Mucosa of descending colon (tissue), 3 donors: ENCODE measurements at regions not wholly inside any gene's neighbourhood (a gene's known extent, or its start where the extent isn't known, plus 50 kb on each side); places are given as distances from the start of the nearest gene placed in this dataset.

Experiments
- ATAC-seq: fragments of 200-7000 bp; cut with Tn5 transposase; one replicate; pipeline ENCODE4 v1.9.1; 2020; ENCODE audit warnings: mild to moderate bottlenecking, moderate library complexity
- DNase-seq, 3 donors: peaks; one replicate each; pipeline ENCODE4 v3.0.0-alpha.2; 2020
- H3K36me3 ChIP-seq: fragments of 200-600 bp; one replicate; pipeline ENCODE4 v1.8.0; 2021; ENCODE audit warnings: low read depth, mild to moderate bottlenecking
- H3K4me1 ChIP-seq: fragments of 200-600 bp; one replicate; pipeline ENCODE4 v1.8.0; 2021; ENCODE audit warnings: low read depth, mild to moderate bottlenecking
- H3K4me3 ChIP-seq: fragments of 200-600 bp; one replicate; pipeline ENCODE4 v1.8.0; 2021; ENCODE audit warnings: mild to moderate bottlenecking
- H3K9me3 ChIP-seq: fragments of 200-600 bp; one replicate; pipeline ENCODE4 v1.8.0; 2021; ENCODE audit warnings: mild to moderate bottlenecking
- CTCF ChIP-seq: fragments of 200-600 bp; IDR thresholded peaks from one replicate; pipeline ENCODE4 v1.8.0; 2022; ENCODE audit warnings: antibody characterized with exemption, mild to moderate bottlenecking
- intact Hi-C, 2 donors: fragments of 100-400 bp; cut with DNase I in 1 of 2; cut with micrococcal nuclease in 1 of 2; formaldehyde crosslinking; loops; one replicate each; pipeline versions ENCODE4 v1.11.0 to v1.11.1; 2022; cut with DNase I, micrococcal nuclease
- donor health status: DM: no; HTN: no; CAD: no; lungs with moderate emphysema.
- donor health status: DM: no; HTN: no; CAD: no.
- donor health status: DM: no; HTN: yes; CAD: no.

DNA sequence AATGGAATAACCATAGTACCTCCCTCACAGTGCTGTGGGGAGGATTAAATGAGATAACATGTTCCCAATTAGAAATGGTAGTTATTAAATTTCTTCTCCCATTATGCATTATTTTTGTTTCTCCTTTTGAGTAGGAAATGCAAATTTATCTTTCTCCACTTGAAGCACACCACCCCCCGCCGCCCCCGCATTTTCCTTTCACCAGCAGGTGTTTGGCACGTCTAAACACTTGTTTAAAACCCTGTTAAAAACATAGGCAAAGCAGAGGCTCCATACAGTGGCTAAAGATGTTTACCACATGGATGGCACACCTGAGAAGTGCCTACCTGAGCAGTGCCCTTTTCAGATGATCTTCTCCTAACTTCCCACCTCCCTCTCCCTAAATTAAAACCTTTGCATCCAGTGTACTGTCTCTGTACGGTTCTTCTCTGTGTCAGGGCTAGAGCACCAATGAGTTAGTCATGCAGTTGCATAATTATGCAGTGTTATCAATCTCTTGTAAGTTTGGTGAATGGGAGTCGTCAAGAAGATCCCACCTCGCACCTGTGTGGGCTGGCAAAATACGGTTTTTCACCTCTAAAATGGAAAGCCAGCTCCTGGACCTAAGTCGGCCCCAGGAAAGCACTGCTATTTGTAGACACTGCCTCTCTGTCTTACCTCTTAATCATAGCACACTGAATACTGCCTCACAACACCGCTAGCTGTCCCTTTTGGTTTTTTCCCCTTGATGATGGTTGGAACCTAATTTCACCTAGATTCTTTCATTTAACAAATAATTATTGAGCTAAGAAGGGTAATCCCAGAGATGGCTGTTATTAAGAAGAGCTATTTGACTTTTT, 122.0 kb downstream of the CT47B1 start:
- no peak for DNase-seq
- H3K4me3 ChIP-seq: no peak overlapping the region
- intact Hi-C loops: no loop called here
- no peak for ATAC-seq
- no peaks in the 10 kb centered on the region for H3K9me3 ChIP-seq
- no peaks in the 10 kb centered on the region for H3K36me3 ChIP-seq
- H3K4me1 ChIP-seq: no peaks in the 10 kb centered on the region
- TF ChIP-seq CTCF: no peak

DNA sequence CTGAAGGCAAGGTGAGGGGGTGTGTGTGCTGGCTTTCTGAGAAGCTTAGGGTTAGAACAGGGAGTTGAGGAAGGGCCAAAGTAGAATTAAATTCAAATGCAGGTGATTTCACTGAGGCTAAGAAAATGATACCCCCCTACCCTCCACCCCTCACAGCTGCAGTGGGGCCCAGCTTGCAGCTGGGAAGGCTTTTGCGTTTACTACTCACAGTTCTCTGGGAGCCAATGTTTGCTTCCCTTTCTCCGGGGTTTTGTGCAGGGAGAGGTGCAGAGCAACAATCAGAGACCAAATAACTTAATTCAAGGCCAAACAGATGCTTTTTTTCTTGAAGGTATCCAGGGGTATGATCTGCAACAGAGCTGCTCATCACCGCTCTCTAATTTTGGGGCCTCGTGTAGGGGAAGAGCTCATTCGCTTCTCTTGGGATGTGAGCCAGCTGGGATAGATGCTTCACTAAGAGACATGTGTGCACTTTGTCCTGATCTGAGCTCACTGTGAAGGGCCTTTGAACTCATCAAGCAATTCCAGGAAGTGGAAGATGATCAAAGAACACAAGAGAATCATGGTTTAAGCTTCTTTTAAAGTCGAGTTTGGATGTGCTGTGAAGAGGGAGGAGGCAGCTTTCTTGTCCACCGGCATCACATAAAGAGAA, 122.7 kb upstream of the C1GALT1C1 start:
- Histone ChIP-seq H3K9me3 (no peaks in the 10 kb centered on the region), H3K4me1 (no peaks in the 10 kb centered on the region), H3K4me3 (no peak overlapping the region), H3K36me3 (no peaks in the 10 kb centered on the region)
- peak; percentile 65 for ATAC-seq
- DNase-seq: peak in 1 of 3 donors; percentile 18
- TF ChIP-seq CTCF: no peak
- intact Hi-C loops: no loop called here

DNA sequence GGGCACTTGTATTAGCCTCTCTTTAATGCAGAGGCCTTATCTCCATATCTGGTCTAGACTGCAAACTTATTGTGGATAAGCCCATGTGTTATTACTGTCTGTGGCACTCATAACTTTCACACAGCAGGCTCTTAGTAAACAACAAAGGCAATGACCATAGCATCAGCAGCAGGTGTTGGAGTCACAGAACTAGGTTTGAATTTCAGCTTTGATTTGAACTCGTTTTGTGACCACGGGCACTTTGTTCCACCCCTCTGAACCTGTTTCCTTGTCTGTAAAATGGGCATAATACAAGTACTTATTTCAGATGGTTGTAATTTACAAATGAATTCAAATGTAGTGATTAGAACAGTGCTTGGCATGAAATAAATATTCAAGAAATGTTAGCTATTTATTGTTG, 121.8 kb upstream of the C1GALT1C1 start:
- DNase-seq (no peak), ATAC-seq (no peak)
- no peaks in the 10 kb centered on the region for H3K9me3 ChIP-seq
- no peaks in the 10 kb centered on the region for H3K36me3 ChIP-seq
- no peak for TF ChIP-seq CTCF
- H3K4me1 ChIP-seq: no peaks in the 10 kb centered on the region
- intact Hi-C loops: no loop called here
- no peak overlapping the region for H3K4me3 ChIP-seq

DNA sequence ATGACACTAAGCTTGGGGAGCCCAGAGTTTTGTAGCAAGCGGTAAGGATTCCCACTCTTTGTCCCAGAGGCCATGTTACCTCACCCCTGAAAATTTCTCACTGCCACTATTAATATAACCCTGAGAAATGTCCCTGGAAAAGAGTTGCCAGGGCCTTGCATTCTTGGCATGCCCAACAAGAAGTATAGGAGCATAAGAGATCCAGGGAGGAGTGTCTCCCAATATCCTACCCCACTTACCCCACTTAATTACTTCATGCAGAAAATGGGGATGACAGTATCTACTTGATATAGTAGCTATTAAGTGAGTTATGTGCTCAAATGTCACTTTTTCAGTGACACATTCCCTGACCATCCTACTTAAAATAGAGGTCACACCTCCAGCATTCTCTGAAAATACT, 120.5 kb upstream of the C1GALT1C1 start:
- intact Hi-C loops: no loop called here
- no peak for TF ChIP-seq CTCF
- ATAC-seq: no peak
- no peaks in the 10 kb centered on the region for H3K9me3 ChIP-seq
- DNase-seq: no peak
- H3K4me1 ChIP-seq: no peaks in the 10 kb centered on the region
- no peaks in the 10 kb centered on the region for H3K36me3 ChIP-seq
- H3K4me3 ChIP-seq: no peak overlapping the region

GRCh38 chrX:120749141-120749846, 119.4 kb upstream of the C1GALT1C1 start:
- intact Hi-C loops: no loop called here
- no peak overlapping the region for H3K4me3 ChIP-seq
- ATAC-seq (peak; percentile 60), DNase-seq (peak in 1 of 3 donors; percentile 48)
- H3K36me3 ChIP-seq: no peaks in the 10 kb centered on the region
- no peak for TF ChIP-seq CTCF
- H3K4me1 ChIP-seq: no peaks in the 10 kb centered on the region
- no peaks in the 10 kb centered on the region for H3K9me3 ChIP-seq
